Neural progenitor cell (in vitro differentiated cells): ENCODE measurements at regions not wholly inside any gene's neighbourhood (a gene's known extent, or its start where the extent isn't known, plus 50 kb on each side); places are given as distances from the start of the nearest gene placed in this dataset.

ENCODE experiments used
- DNase-seq: peaks from one replicate; pipeline ENCODE4 v3.0.0-alpha.2; 2016; ENCODE audit warnings: low spot score
- H2AFZ ChIP-seq: fragments of 200-600 bp; sonication (generic); replicated peaks from 2 replicates; pipeline ENCODE4 v1.6.1; 2016; ENCODE audit warnings: antibody characterized with exemption
- H3F3A ChIP-seq: fragments of 200-600 bp; sonication (generic); 2 replicates; pipeline ENCODE4 v1.6.1; 2016; ENCODE audit warnings: antibody characterized with exemption, low read depth
- H3K27ac ChIP-seq: fragments of 200-600 bp; sonication (generic); 2 replicates; pipeline ENCODE4 v1.5.1; 2016; ENCODE audit warnings: mild to moderate bottlenecking
- H3K27me3 ChIP-seq: fragments of 200-600 bp; sonication (generic); 2 replicates; pipeline ENCODE4 v1.6.1; 2016; ENCODE audit warnings: mild to moderate bottlenecking, moderate library complexity
- H3K36me3 ChIP-seq: fragments of 200-600 bp; sonication (generic); 2 replicates; pipeline ENCODE4 v1.5.1; 2016
- H3K4me1 ChIP-seq: fragments of 200-600 bp; sonication (generic); 2 replicates; pipeline ENCODE4 v1.6.1; 2016; ENCODE audit warnings: mixed run types
- H3K4me2 ChIP-seq: fragments of 200-600 bp; sonication (generic); 2 replicates; pipeline ENCODE4 v1.6.1; 2016
- H3K4me3 ChIP-seq: fragments of 200-600 bp; sonication (generic); 2 replicates; pipeline ENCODE4 v1.5.1; 2016
- H3K79me2 ChIP-seq: fragments of 200-600 bp; sonication (generic); 2 replicates; pipeline ENCODE4 v1.6.1; 2016; ENCODE audit warnings: low read depth
- H3K9ac ChIP-seq: fragments of 200-600 bp; sonication (generic); 2 replicates; pipeline ENCODE4 v1.6.1; 2016
- H3K9me3 ChIP-seq: fragments of 200-600 bp; sonication (generic); 2 replicates; pipeline ENCODE4 v1.5.1; 2016; ENCODE audit warnings: low read depth
- H4K20me1 ChIP-seq: fragments of 200-600 bp; sonication (generic); 2 replicates; pipeline ENCODE4 v1.6.1; 2016; ENCODE audit warnings: low read depth
- H3K27ac Mint-ChIP-seq: 3 replicates; pipeline ENCODE4 v1.8.0; 2021; ENCODE audit warnings: mixed read lengths
- H3K27me3 Mint-ChIP-seq: 2 replicates; pipeline ENCODE4 v1.8.0; 2022; ENCODE audit warnings: low read depth, mild to moderate bottlenecking, inconsistent platforms, moderate library complexity, mixed read lengths; ENCODE audit not compliant: insufficient read depth
- H3K36me3 Mint-ChIP-seq: 3 replicates; pipeline ENCODE4 v1.8.0; 2021; ENCODE audit warnings: mixed read lengths
- H3K4me1 Mint-ChIP-seq: 3 replicates; pipeline ENCODE4 v1.8.0; 2021; ENCODE audit warnings: mixed read lengths
- H3K4me3 Mint-ChIP-seq: 3 replicates; pipeline ENCODE4 v1.8.0; 2021; ENCODE audit warnings: mild to moderate bottlenecking, moderate library complexity, mixed read lengths
- H3K9me3 Mint-ChIP-seq: 3 replicates; pipeline ENCODE4 v1.8.0; 2020; ENCODE audit warnings: mixed read lengths
- EZH2 ChIP-seq: fragments of 200-600 bp; sonication (generic); IDR thresholded peaks from 2 replicates; pipeline ENCODE4 v1.6.1; 2017; ENCODE audit warnings: antibody characterized with exemption, mild to moderate bottlenecking, moderate library complexity
- EZH2phosphoT487 ChIP-seq: fragments of 200-600 bp; sonication (generic); IDR thresholded peaks from 2 replicates; pipeline ENCODE4 v1.6.1; 2017; ENCODE audit warnings: antibody characterized with exemption
- TF ChIP-seq, protein P1 (sequence below): fragments of 200-600 bp; sonication (generic); IDR thresholded peaks from 2 replicates; pipeline ENCODE4 v1.5.1; 2017; ENCODE audit warnings: antibody characterized with exemption, mild to moderate bottlenecking

DNA sequence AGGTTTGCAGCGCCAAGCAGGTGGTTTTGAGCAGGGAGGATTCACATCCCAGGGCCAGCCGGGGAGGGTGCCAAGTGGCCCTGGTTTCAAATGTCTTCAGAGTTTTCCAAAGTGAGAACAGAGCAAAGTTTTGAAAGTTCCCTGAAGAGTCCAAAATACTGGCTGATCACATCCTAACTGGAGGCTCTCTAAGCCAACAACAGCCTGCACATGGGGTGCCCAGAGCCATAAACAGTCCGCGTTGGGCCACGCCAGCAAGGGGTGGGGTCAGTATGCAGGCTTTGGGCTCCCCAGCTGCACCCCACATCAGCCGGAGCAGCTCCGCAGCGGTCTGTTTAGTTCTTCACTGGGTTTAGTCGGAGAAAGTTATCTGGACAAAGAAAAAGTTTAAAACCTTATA is 150.9 kb downstream of the C16orf95 start:
- no peak overlapping the region for H3K27ac ChIP-seq
- H3F3A ChIP-seq: no peaks in the 10 kb centered on the region
- no peaks in the 10 kb centered on the region for H3K79me2 ChIP-seq
- H3K4me1 ChIP-seq: no peaks in the 10 kb centered on the region
- no peaks in the 10 kb centered on the region for H3K9me3 ChIP-seq
- peak overlapping the region; percentile 2 for H3K9ac ChIP-seq
- no peak overlapping the region for H2AFZ ChIP-seq
- TF ChIP-seq, protein P1, sequence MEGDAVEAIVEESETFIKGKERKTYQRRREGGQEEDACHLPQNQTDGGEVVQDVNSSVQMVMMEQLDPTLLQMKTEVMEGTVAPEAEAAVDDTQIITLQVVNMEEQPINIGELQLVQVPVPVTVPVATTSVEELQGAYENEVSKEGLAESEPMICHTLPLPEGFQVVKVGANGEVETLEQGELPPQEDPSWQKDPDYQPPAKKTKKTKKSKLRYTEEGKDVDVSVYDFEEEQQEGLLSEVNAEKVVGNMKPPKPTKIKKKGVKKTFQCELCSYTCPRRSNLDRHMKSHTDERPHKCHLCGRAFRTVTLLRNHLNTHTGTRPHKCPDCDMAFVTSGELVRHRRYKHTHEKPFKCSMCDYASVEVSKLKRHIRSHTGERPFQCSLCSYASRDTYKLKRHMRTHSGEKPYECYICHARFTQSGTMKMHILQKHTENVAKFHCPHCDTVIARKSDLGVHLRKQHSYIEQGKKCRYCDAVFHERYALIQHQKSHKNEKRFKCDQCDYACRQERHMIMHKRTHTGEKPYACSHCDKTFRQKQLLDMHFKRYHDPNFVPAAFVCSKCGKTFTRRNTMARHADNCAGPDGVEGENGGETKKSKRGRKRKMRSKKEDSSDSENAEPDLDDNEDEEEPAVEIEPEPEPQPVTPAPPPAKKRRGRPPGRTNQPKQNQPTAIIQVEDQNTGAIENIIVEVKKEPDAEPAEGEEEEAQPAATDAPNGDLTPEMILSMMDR: no peak
- TF ChIP-seq EZH2 (no peak), EZH2phosphoT487 (no peak)
- H3K4me2 ChIP-seq: no peak overlapping the region
- Mint-ChIP-seq H3K9me3 (no peaks in the 10 kb centered on the region), H3K36me3 (no peaks in the 10 kb centered on the region), H3K4me1 (no peaks in the 10 kb centered on the region), H3K27ac (no peak overlapping the region), H3K27me3 (peaks cover 6% of the 10 kb centered on the region), H3K4me3 (no peak overlapping the region)
- H3K27me3 ChIP-seq: no peaks in the 10 kb centered on the region
- no peak for DNase-seq
- no peaks in the 10 kb centered on the region for H3K36me3 ChIP-seq
- no peak overlapping the region for H3K4me3 ChIP-seq
- H4K20me1 ChIP-seq: no peaks in the 10 kb centered on the region

GRCh38 chr16:87166934-87167333 is 150.3 kb downstream of the C16orf95 start:
- H3K4me1 ChIP-seq: no peaks in the 10 kb centered on the region
- Mint-ChIP-seq H3K36me3 (no peaks in the 10 kb centered on the region), H3K27me3 (peaks cover 5% of the 10 kb centered on the region), H3K9me3 (no peaks in the 10 kb centered on the region), H3K4me3 (no peak overlapping the region), H3K27ac (no peak overlapping the region), H3K4me1 (no peaks in the 10 kb centered on the region)
- no peaks in the 10 kb centered on the region for H4K20me1 ChIP-seq
- no peak overlapping the region for H3K9ac ChIP-seq
- no peaks in the 10 kb centered on the region for H3K9me3 ChIP-seq
- no peak overlapping the region for H3K27ac ChIP-seq
- no peak overlapping the region for H3K4me2 ChIP-seq
- no peaks in the 10 kb centered on the region for H3K27me3 ChIP-seq
- no peaks in the 10 kb centered on the region for H3K79me2 ChIP-seq
- DNase-seq: no peak
- TF ChIP-seq, protein P1: no peak
- no peak for TF ChIP-seq EZH2
- TF ChIP-seq EZH2phosphoT487: no peak
- H3K4me3 ChIP-seq: no peak overlapping the region
- H3F3A ChIP-seq: no peaks in the 10 kb centered on the region
- H2AFZ ChIP-seq: no peak overlapping the region
- H3K36me3 ChIP-seq: no peaks in the 10 kb centered on the region

DNA sequence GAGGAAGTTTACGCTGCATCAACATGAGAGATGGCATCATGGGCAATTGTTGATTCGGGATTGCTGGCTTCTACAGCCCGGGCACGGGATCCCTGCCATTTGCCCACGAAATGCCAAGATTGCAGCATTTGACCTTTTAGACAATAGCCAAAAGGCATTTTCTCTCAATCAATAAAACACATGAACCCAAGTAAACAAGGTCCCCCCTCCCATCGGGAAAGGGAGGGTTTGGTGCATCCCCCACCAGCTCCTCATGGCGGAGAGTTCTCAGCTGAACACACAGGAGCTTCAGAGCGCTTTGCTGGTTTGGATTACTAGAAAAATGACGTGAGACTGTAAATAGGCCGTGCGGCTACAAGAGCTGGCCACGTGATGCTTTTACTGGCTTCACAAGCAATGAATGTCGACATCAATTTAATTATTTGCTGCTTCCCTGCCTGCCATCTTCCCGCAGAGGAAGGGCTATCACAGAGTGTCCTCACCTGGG is 147.6 kb downstream of the C16orf95 start:
- H3K36me3 Mint-ChIP-seq: no peaks in the 10 kb centered on the region
- TF ChIP-seq EZH2phosphoT487: no peak
- Histone ChIP-seq H3K9me3 (no peaks in the 10 kb centered on the region), H2AFZ (no peak overlapping the region), H3K4me3 (no peak overlapping the region), H3K9ac (no peak overlapping the region), H3K79me2 (no peaks in the 10 kb centered on the region), H3F3A (no peaks in the 10 kb centered on the region), H3K27me3 (no peaks in the 10 kb centered on the region), H4K20me1 (no peaks in the 10 kb centered on the region), H3K4me1 (no peaks in the 10 kb centered on the region), H3K36me3 (no peaks in the 10 kb centered on the region), H3K27ac (no peak overlapping the region), H3K4me2 (no peak overlapping the region)
- no peak for DNase-seq
- no peak overlapping the region for H3K27ac Mint-ChIP-seq
- no peaks in the 10 kb centered on the region for H3K9me3 Mint-ChIP-seq
- H3K4me1 Mint-ChIP-seq: peaks cover 2% of the 10 kb centered on the region
- peaks cover 8% of the 10 kb centered on the region for H3K27me3 Mint-ChIP-seq
- H3K4me3 Mint-ChIP-seq: no peak overlapping the region

- Histone ChIP-seq H3K9ac (no peak overlapping the region), H3K36me3 (no peaks in the 10 kb centered on the region), H3K27ac (no peak overlapping the region), H3K27me3 (no peaks in the 10 kb centered on the region), H3F3A (no peaks in the 10 kb centered on the region), H2AFZ (no peak overlapping the region), H3K79me2 (no peaks in the 10 kb centered on the region), H3K9me3 (no peaks in the 10 kb centered on the region), H3K4me1 (no peaks in the 10 kb centered on the region), H4K20me1 (no peaks in the 10 kb centered on the region), H3K4me2 (no peak overlapping the region), H3K4me3 (no peak overlapping the region)
- H3K27me3 Mint-ChIP-seq: peaks cover 8% of the 10 kb centered on the region
- TF ChIP-seq, protein P1: no peak
- no peak for TF ChIP-seq EZH2phosphoT487
- TF ChIP-seq EZH2: no peak
- no peak overlapping the region for H3K4me3 Mint-ChIP-seq
- H3K4me1 Mint-ChIP-seq: peaks cover 2% of the 10 kb centered on the region
- no peaks in the 10 kb centered on the region for H3K9me3 Mint-ChIP-seq
- no peaks in the 10 kb centered on the region for H3K36me3 Mint-ChIP-seq
- DNase-seq: no peak
- no peak overlapping the region for H3K27ac Mint-ChIP-seq
These were observed 146.9 kb downstream of the C16orf95 start for GRCh38 chr16:87170310-87170709.
